ENCODE measurements at regions not wholly inside any gene's neighbourhood (a gene's known extent, or its start where the extent isn't known, plus 50 kb on each side); places are given as distances from the start of the nearest gene placed in this dataset.
A peak's percentile ranks its signal among the peaks of the same experiment; 100 is the strongest.

DNA sequence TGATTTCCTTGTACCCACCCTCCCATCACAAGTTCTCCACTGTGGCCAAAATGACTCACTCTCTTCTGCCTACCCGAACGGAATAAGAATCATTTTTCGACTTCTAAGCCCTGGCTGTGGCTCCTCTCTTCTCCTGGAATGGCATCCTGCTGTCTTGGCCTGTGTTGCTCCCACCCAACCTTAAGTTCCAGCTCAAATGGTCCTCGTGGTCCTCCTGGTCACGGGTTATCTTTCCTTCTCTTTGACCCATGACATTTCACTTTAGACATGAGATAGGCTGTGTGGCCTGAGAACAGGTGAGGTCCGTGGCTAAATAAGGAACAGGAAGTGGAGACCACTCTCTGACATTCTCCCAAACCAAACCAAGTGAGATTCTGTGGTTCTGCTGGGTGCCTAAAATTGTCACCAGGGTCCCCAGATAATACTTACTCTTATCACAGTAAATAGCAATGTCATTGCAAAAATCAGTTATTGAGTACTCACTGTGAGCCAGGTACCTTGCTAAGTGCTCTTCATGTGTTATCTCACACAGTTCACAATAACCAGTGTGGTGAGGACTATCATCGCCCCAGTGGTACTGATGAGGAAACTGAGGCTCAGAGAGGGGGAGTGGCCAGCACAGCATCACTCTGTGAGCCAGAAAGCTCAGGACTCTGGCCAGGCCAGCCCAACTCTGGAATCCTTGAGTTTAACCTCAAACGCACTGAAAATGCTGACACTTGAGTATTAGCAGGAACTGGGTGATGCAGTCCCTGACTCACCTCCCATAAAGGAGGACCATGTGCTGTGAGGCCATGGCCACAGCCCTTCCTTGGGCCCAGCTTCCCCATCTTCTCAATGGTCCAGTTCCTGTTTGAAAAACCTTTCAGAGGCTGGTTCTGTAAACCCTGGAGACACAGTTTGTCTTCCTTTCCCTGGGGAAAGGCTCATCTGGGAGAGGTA, 74.8 kb upstream of the SIRPA start:
- TF ChIP-seq, protein P1, sequence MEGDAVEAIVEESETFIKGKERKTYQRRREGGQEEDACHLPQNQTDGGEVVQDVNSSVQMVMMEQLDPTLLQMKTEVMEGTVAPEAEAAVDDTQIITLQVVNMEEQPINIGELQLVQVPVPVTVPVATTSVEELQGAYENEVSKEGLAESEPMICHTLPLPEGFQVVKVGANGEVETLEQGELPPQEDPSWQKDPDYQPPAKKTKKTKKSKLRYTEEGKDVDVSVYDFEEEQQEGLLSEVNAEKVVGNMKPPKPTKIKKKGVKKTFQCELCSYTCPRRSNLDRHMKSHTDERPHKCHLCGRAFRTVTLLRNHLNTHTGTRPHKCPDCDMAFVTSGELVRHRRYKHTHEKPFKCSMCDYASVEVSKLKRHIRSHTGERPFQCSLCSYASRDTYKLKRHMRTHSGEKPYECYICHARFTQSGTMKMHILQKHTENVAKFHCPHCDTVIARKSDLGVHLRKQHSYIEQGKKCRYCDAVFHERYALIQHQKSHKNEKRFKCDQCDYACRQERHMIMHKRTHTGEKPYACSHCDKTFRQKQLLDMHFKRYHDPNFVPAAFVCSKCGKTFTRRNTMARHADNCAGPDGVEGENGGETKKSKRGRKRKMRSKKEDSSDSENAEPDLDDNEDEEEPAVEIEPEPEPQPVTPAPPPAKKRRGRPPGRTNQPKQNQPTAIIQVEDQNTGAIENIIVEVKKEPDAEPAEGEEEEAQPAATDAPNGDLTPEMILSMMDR (IDR thresholded peaks at IDR 0.05 in 8 of 11, conservative IDR thresholded peaks at IDR 0.05 in 3 of 11): no peak
- no peak for TF ChIP-seq POLR2A (IDR thresholded peaks at IDR 0.05)
- TF ChIP-seq POLR2AphosphoS5 (IDR thresholded peaks at IDR 0.05): peak in 1 of 3 donors; percentile 76
